CMK (cell line): ENCODE measurements at regions not wholly inside any gene's neighbourhood (a gene's known extent, or its start where the extent isn't known, plus 50 kb on each side); places are given as distances from the start of the nearest gene placed in this dataset.

Experiments used
- DNase-seq: peaks from one replicate; pipeline ENCODE4 v3.0.0-alpha.2; 2010; ENCODE audit warnings: low read depth

DNA sequence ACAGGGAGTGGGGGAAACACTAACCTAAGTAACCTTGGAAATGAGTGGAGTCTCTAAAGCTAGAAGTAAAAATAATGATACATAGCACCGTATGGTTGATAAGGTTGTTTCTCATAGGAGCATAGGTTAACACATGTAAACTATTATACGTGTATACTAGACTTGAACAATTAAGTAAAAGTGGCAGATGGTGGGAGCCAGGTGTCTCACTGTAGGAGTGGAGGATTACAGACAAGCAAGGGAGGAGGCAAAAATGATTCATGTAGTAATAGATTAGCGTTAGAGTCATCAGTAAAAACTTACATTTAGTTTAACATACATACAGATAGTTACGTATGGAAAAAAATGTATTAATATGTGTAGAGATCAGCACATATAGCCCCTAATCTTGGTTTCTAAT, 138.4 kb upstream of the DSCAM start:
- DNase-seq = no peak

DNA sequence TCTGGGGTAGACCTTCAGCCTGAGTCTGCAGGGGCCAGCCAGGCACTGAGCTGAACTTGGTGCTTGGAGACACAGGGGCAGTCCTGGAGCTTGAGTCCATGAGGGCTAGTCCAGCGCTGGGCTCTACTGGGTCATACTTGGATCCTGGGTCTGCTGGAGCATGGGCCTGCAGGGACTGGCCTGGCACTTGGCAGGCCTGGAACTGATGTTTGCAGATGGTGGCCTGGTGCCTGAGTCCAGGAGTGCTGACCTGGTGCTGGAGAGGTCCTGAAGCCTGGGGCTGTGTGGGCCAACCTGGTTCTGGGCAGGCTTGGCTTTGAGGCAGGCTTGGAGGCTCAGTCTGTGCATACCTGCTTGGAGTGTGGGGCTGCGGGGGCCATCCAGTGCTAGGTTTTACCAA, 143.4 kb upstream of the DSCAM start:
- DNase-seq = no peak

GRCh38 chr21:40997831-40998230, 150.9 kb upstream of the DSCAM start:
- no peak for DNase-seq

DNA sequence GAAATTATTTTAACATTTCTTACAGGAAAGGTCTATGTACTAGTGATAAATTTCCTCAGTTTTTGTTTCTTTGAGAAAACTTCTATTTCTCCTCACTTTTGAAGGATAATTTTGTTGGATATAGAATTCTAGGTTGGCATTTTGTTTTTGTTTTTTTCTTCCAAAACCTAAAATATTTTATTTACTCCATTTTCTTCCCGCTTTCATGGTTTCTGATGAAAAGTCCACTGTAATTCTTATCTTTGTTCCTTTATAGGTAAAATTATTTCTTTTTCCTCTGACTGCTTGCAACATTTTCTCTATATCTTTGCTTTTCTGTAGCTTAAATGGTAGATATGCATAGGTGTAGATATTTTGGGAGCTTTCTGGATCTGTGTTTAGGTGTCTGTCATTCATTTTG, 153.9 kb upstream of the DSCAM start:
- no peak for DNase-seq

- DNase-seq = no peak
Observed at GRCh38 chr21:41006636-41007035, 159.7 kb upstream of the DSCAM start.

DNA sequence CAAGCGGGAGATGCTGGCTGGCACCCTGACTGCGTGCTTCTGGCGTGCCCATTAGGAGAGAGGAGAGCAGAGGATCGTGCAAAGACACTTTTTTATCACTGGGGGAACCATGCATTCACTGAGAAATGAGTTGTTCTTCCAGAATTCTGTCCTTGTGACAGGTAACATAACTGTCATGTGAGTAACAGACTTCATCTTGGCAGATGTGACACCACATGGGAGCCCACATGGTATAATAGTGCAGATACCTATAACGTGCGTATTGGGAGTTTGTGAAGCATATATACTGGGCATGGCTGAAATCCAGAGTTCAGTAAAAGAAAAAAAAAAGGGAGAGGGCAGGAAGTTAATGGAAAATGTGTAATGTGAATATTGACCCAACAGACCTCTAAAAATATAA, 159.6 kb upstream of the BACE2 start:
- DNase-seq = no peak

GRCh38 chr21:41008974-41009373, 159.0 kb upstream of the BACE2 start:
- no peak for DNase-seq

DNA sequence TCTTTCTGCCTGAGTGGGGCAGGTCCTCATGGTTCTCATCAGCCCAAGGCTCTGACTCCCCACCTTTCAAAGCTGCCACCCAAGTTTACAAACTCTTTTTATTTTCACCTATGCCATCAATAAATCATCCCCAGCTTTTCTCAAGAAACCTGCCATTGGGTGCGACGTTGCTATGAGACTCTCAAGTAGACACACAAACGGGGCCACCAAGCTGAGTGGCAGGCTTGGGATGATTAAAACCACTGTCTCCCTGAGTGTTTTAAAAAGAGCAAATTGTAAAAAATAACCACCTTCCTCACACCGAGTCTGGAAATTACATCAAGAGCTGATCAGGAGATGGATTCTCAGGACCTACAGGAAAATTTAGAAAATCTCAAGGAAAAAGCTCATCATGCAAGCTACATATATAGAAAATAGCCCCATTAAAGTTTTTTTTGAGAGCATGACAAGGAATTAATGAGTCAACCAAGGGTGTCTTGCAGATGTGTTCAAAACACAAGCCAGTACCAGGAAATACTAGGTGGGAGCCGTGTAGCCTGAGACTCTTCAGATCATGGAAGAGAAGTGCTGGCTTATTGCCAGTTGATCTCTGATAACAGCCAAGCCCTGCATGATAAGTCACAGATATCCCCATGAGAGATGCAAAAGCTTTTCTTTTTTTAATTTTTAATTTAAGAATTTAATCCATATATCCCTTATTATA, 158.4 kb upstream of the BACE2 start:
- no peak for DNase-seq

GRCh38 chr21:41010101-41010435, 157.9 kb upstream of the BACE2 start:
- DNase-seq = no peak

GRCh38 chr21:41011098-41011731, 156.7 kb upstream of the BACE2 start:
- DNase-seq = no peak

GRCh38 chr21:41011951-41012366, 156.0 kb upstream of the BACE2 start:
- DNase-seq = no peak

GRCh38 chr21:41012425-41012824, 155.5 kb upstream of the BACE2 start:
- DNase-seq = no peak

DNA sequence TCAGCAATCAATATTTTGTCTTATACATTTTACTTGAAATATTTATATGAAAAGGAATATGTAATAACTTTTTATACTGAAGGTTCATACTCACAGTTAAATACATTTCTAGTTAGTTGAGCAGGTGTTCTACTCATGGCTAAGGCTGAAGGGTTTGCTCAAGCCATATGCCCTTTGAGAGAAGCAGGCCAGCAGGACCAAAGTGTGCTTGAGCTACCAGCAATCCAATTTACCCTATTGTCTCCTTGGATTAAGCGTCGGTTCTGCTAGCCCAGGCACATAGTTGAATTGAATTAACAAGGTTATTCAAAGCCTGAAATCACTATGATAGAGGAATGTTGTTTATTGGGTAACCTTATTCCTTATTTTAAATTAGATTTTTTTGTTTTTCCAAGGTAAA, 151.5 kb upstream of the BACE2 start:
- no peak for DNase-seq

DNA sequence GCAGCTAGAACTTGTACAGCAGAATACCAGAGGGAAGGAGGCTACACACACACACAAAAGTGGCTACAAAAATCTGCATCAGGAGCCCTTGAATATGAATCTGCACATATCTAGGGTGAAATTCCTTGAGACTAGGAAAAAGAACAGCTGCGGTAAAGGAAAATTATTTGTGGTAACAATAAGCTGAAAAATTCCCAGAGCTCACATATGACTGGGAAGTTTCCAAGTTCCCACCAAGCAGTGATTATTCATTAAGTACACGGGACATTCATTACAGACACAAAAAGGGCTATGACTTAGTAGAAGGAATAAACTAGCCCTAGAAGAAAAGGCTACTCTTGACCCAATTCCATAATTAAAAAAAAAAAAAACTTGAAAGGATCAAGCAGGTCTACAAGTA, 149.5 kb upstream of the BACE2 start:
- no peak for DNase-seq

DNA sequence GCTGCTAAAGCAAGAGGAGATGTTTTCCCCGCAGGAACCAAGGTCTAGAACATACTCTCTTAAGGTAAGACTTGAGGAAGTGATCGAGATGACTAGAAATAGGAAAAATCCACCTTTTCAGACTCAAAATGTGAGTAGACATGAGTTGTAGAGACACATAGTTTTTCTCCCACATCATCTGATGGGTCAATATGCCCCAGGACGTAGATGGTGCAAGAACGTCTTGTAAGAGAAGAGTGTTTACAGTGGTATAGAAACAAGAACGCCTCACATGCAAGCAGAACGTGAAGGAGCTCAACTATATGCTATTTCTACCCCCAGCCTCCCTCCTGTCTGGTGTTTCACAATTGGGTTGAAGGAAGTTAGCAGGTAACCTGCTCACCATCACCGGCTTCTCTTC, 144.0 kb upstream of the BACE2 start:
- DNase-seq = no peak

DNA sequence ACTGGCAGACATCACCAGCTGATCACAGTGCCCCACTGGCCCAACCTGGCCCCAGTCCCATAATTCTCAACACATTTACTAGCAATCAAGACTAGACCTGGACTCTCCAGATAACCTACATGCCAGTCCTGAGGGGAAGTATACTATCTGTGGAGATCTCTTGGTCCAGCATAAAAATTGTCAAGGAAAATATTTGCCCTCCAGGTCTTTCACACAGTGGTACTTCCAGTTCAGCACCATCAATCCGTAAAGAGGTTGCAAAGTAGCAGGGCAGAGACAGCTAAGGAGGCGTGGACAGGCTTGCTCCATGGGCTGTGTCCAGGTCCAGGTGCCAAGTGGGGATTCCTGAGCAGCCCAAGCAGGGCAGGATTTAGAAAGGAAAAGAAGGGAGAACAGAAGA, 143.6 kb upstream of the BACE2 start:
- DNase-seq = no peak

DNA sequence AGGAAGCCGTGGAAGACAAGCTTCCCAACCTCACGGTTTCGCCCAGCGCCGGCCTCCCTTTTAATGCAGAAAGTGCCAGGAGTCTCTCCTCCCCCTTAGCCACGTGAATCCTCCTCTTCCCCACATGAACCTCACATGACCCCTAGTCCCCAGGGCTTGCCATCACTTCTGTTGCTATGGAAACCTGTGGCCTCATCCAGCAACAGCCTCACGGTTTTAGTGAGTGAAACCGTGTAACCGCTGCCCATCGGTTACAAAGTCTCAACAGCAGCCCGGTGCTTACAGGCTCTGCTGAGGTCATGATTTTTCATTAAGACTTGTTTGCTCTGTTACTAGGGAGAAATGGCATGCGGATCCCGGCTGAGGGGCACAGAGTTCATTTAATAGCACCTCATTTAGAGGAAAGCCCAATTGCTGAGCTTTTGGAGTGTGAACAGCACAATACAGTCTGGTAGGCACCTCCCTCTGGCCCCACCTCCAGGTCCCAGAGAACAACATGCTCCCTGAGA, 143.2 kb upstream of the BACE2 start:
- DNase-seq = no peak

DNA sequence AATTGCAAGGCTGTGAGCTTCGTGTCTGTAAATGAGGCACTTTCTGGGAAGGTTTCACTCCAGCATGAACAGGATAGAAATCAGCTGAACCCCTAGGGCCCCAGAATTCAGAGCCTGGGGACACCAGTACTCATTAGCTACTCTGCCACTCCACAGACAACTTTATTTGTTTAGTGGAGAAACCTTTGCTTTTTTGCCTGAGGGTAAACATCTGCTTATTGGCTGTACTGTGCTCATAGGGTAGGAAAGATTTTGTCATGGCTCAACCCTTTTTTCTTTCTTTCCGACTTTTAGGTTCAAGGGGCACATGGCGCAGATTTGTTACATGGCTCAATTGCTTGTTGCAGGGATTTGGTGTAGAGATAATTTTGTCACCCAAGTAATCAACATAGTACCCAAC, 138.4 kb upstream of the BACE2 start:
- DNase-seq = no peak

GRCh38 chr21:41031701-41032220, 136.2 kb upstream of the BACE2 start:
- no peak for DNase-seq

DNA sequence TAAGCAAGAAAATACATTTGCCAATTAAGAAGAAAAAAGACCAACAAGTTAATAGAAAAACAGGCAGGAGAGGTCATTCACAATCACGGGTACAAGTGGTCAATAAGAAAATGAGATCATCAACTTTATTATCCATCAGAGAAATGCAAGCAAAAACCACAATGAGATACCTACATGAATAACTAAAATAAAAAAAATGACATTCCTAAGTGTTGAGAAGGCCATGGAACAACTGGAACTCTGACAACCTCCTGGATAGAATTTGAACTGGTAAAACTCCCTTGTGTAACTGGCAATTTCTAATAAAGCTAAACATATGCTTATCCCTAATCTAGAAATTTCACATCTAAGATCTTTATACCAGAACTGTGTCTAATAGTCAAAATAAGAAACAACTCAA, 135.4 kb upstream of the BACE2 start:
- no peak for DNase-seq

- no peak for DNase-seq
Observed at GRCh38 chr21:41037212-41037611, 130.7 kb upstream of the BACE2 start.

DNA sequence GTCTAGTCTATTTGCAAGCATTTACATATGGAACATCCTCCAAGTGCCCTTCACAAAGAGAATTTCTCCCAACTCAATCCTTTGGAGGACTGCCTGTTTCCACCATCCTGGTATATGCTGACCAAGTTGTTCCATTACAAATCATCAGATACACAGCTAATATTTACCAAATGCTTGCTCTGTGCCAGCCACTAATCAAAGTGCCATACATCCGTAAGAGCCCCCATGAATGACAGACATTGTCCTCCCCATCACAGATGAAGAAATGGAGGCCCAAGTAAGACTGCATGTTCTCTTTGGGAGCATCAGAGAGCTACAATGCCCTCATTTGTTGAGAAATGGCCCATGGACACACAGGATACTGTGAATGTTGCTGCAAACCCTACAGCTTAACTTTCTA, 130.0 kb upstream of the BACE2 start:
- no peak for DNase-seq

DNA sequence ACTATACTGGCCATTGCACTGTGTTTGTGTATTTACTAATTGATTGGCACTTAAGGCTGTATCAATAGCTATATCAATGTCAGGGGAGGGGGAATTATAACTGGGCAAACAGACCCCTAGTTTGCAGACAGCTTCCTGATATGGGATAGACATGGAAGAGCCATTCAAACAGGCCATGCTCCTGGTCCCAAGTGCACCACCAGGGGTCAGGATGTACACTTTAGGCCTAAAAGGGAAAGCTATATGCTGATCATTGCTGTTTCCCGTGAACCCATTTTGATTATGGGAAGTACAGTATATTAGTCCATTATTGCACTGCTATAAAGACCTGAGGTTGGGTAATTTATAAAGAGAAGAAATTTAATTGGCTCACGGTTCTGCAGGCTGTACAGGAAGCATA, 124.9 kb upstream of the BACE2 start:
- DNase-seq = no peak
